Neural progenitor cell (in vitro differentiated cells): ENCODE measurements at regions not wholly inside any gene's neighbourhood (a gene's known extent, or its start where the extent isn't known, plus 50 kb on each side); places are given as distances from the start of the nearest gene placed in this dataset.

Source experiments
- EZH2 ChIP-seq: fragments of 200-600 bp; sonication (generic); IDR thresholded peaks from 2 replicates; pipeline ENCODE4 v1.6.1; 2017; ENCODE audit warnings: antibody characterized with exemption, mild to moderate bottlenecking, moderate library complexity
- TF ChIP-seq, protein P1 (sequence below): fragments of 200-600 bp; sonication (generic); IDR thresholded peaks from 2 replicates; pipeline ENCODE4 v1.5.1; 2017; ENCODE audit warnings: antibody characterized with exemption, mild to moderate bottlenecking

DNA sequence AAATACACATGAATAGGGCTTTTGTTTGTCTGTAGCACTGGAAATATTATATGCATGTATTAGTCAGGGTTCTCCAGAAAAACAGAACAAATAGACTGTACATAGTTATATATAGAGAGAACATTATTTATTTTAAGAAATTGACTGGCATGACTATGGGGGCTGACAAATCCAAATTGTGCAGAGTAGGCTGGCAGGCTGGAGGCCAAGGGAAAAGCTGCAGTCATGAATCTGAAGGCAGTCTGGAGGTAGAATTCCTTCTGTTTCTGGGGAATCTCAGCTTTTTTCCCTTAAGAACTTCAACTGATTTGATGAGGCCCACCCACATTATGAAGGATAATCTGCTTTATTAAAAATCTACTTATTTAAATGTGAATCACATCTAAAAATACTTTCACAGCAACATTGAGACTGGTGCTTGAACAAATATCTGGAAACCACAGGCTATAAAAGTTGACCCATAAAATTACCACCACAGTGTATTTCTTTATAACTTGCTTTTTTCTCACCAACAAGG, 344.2 kb upstream of the KIAA1217 start:
- TF ChIP-seq, protein P1, sequence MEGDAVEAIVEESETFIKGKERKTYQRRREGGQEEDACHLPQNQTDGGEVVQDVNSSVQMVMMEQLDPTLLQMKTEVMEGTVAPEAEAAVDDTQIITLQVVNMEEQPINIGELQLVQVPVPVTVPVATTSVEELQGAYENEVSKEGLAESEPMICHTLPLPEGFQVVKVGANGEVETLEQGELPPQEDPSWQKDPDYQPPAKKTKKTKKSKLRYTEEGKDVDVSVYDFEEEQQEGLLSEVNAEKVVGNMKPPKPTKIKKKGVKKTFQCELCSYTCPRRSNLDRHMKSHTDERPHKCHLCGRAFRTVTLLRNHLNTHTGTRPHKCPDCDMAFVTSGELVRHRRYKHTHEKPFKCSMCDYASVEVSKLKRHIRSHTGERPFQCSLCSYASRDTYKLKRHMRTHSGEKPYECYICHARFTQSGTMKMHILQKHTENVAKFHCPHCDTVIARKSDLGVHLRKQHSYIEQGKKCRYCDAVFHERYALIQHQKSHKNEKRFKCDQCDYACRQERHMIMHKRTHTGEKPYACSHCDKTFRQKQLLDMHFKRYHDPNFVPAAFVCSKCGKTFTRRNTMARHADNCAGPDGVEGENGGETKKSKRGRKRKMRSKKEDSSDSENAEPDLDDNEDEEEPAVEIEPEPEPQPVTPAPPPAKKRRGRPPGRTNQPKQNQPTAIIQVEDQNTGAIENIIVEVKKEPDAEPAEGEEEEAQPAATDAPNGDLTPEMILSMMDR: no peak
- no peak for TF ChIP-seq EZH2
